ENCODE measurements at regions not wholly inside any gene's neighbourhood (a gene's known extent, or its start where the extent isn't known, plus 50 kb on each side); places are given as distances from the start of the nearest gene placed in this dataset.

DNA sequence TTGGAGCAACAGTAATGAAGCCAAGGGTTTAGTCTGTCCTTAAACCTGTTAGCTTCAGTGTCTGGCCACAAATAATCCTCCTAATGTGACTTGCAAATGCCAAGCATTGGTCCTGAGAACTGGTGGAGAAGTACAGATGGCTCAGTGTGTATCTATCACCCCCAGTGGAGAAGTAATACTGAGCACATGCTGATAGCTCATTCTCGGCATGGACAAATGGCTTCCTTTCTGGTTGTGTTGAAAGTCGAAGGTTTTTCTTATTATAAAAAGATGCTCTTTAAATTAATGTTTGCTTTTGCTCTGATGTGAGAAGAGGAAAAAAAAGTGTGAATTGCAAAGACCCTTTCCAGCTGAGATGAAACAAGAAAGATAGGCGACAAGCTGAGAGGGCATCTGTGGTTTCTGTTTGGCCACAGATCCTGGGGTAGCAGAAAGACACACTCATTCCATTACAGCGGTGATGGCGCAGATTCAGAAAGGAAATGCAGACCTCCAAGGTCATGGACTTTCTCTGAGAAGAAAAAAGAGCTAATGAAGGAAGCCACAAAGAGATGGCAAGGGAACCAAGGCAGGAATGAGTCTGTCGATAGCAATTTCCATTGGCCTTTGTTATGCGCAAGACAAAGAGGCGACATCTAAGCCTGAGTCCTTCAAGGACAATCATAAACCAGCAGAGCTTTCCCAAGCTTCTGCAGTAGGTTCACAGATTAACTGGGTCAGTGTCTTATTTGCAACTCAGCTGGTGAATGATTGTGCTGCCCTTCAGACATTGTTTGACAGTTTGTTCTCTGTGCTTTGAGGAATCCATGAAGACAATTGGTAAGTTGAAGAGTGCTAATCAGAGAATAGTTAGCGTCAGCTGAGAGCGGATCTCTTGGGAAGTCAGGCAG lies 155.5 kb upstream of the RGS6 start:
- Histone ChIP-seq H3K4me3 (no peak overlapping the region), H3K36me3 (no peaks in the 10 kb centered on the region), H3K9me3 (no peaks in the 10 kb centered on the region), H3K27me3 (no peaks in the 10 kb centered on the region), H3K4me1 (no peaks in the 10 kb centered on the region), H3K27ac (no peak overlapping the region)
- no peak for TF ChIP-seq EP300 (IDR thresholded peaks at IDR 0.05)
- no peak for TF ChIP-seq POLR2AphosphoS5 (IDR thresholded peaks at IDR 0.05)
- no peak for TF ChIP-seq CTCF (IDR thresholded peaks at IDR 0.05)
- TF ChIP-seq POLR2A (IDR thresholded peaks at IDR 0.05) = no peak
- WGBS, 2 donors = 57 to 74% methylated on average over 10 of the region's 10 CpGs
- DNase-seq = no peak
- intact Hi-C loops (cut with DNase I) = no loop called here

DNA sequence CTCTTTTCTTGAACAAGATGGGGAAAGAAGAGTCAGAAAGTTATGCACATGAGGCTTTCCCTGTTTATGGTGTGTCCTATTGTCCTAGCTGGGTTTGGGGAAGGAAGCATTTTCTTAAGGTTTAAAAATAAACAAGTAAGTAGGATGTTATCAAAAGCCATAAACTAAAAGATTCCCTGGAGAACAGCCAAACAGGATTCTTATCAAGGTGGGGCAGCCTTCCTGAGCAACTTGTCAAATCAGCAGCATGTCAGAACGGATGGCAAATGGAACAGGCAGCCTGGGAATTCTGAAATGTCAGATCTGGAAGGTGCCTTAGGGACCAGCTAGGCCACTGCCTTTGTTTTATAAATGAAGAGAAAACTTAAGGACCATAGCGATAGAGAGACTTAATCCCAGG lies 152.2 kb upstream of the RGS6 start:
- no peaks in the 10 kb centered on the region for H3K4me1 ChIP-seq
- DNase-seq = no peak
- no peak for TF ChIP-seq EP300 (IDR thresholded peaks at IDR 0.05)
- TF ChIP-seq POLR2A (IDR thresholded peaks at IDR 0.05) = no peak
- no peaks in the 10 kb centered on the region for H3K9me3 ChIP-seq
- intact Hi-C loops (cut with DNase I) = no loop called here
- 27 to 68% methylated on average over 2 of the region's 2 CpGs for WGBS, 2 donors
- H3K27me3 ChIP-seq = no peaks in the 10 kb centered on the region
- no peak overlapping the region for H3K4me3 ChIP-seq
- no peak overlapping the region for H3K27ac ChIP-seq
- H3K36me3 ChIP-seq = no peaks in the 10 kb centered on the region

GRCh38 chr14:71780822-71781221 lies 151.4 kb upstream of the RGS6 start:
- no peaks in the 10 kb centered on the region for H3K36me3 ChIP-seq
- H3K9me3 ChIP-seq = no peaks in the 10 kb centered on the region
- TF ChIP-seq POLR2AphosphoS5 (IDR thresholded peaks at IDR 0.05) (no peak), CTCF (IDR thresholded peaks at IDR 0.05) (no peak), POLR2A (IDR thresholded peaks at IDR 0.05) (no peak), EP300 (IDR thresholded peaks at IDR 0.05) (no peak)
- no peak for DNase-seq
- intact Hi-C loops (cut with DNase I) = no loop called here
- H3K4me3 ChIP-seq = no peak overlapping the region
- no peaks in the 10 kb centered on the region for H3K4me1 ChIP-seq
- whole genome bisulfite sequencing, 2 donors = 19 to 64% methylated on average over 3 of the region's 3 CpGs
- H3K27ac ChIP-seq = no peak overlapping the region
- H3K27me3 ChIP-seq = no peaks in the 10 kb centered on the region

- Histone ChIP-seq H3K36me3 (no peaks in the 10 kb centered on the region), H3K9me3 (no peaks in the 10 kb centered on the region), H3K27me3 (no peaks in the 10 kb centered on the region), H3K4me1 (no peaks in the 10 kb centered on the region), H3K4me3 (no peak overlapping the region), H3K27ac (no peak overlapping the region)
- DNase-seq = no peak
- TF ChIP-seq EP300 (IDR thresholded peaks at IDR 0.05) = no peak
- no peak for TF ChIP-seq POLR2A (IDR thresholded peaks at IDR 0.05)
- TF ChIP-seq CTCF (IDR thresholded peaks at IDR 0.05) = no peak
- TF ChIP-seq POLR2AphosphoS5 (IDR thresholded peaks at IDR 0.05) = no peak
- WGBS, 2 donors = 58 to 75% methylated on average over 4 of the region's 4 CpGs
- intact Hi-C loops (cut with DNase I) = no loop called here
Observed at GRCh38 chr14:71783088-71783487, 149.1 kb upstream of the RGS6 start.

DNA sequence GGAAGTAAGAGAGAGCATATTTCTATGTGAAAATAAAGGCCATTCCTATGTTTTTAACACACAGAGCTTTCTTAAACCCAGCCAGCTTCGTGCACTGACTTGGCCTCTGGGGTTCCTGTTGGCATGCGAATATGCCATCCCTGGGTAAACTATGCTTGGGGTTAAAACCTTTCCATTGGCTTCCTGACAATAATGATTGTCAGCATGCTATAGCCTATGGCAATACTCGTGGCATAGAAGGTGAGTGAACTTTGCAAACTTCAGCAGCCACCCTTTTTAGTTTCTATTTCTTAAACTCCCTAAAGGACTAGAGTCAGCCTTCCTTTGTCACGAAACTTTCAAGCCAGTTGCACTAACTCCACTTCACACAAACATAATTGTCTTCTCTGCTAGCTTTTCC lies 148.4 kb upstream of the RGS6 start:
- H3K36me3 ChIP-seq = no peaks in the 10 kb centered on the region
- no peak overlapping the region for H3K27ac ChIP-seq
- TF ChIP-seq EP300 (IDR thresholded peaks at IDR 0.05) (no peak), CTCF (IDR thresholded peaks at IDR 0.05) (no peak), POLR2A (IDR thresholded peaks at IDR 0.05) (no peak), POLR2AphosphoS5 (IDR thresholded peaks at IDR 0.05) (no peak)
- H3K4me1 ChIP-seq = no peaks in the 10 kb centered on the region
- no peaks in the 10 kb centered on the region for H3K27me3 ChIP-seq
- H3K9me3 ChIP-seq = no peaks in the 10 kb centered on the region
- DNase-seq = no peak
- H3K4me3 ChIP-seq = no peak overlapping the region
- 52 to 79% methylated on average over 4 of the region's 4 CpGs for WGBS, 2 donors
- intact Hi-C loops (cut with DNase I) = no loop called here

Data from sigmoid colon (tissue), 6 donors.